Caco-2 (cell line): ENCODE measurements at regions not wholly inside any gene's neighbourhood (a gene's known extent, or its start where the extent isn't known, plus 50 kb on each side); places are given as distances from the start of the nearest gene placed in this dataset.
A peak's percentile ranks its signal among the peaks of the same experiment; 100 is the strongest.
"Not testable (repeated sequence)": the region's sequence is repeated elsewhere in the genome, so short reads cannot be mapped to it uniquely, and the experiment has no call there.

Experiments
- BruUV-seq: library from RNA; stranded (reverse); fragments of 400-500 nt; replicated peaks from 2 replicates; lab custom pipeline; 2021; lab: Mats Ljungman, UMichigan
- CTCF ChIA-PET: fragments of 300-600 bp; sonication (Branson Sonifier 250); formaldehyde crosslinking; loops from one replicate; lab custom pipeline; 2022; ENCODE audit warnings: antibody characterized with exemption; lab: Charles Lee
- POLR2A ChIA-PET: fragments of 300-600 bp; sonication (Branson Sonifier 250); formaldehyde crosslinking; loops from one replicate; lab custom pipeline; 2022; ENCODE audit warnings: antibody characterized with exemption; lab: Charles Lee
- DNase-seq, 2 experiments: peaks; one replicate each; pipeline versions ENCODE4 v3.0.0 to v3.0.0-alpha.2; 2020 to 2022
- H3K27me3 ChIP-seq: replicated peaks from 2 replicates; pipeline ENCODE4 v1.6.0; 2011; ENCODE audit warnings: low read length; ENCODE audit not compliant: control insufficient read depth, insufficient read depth
- H3K36me3 ChIP-seq: 2 replicates; pipeline ENCODE4 v1.5.1; 2011; ENCODE audit warnings: low read length; ENCODE audit not compliant: control insufficient read depth, insufficient read depth
- H3K4me1 ChIP-seq: fragments of 250-450 bp; sonication (Bioruptor Pico); 2 replicates; pipeline ENCODE4 v1.5.1; 2020; ENCODE audit warnings: mild to moderate bottlenecking
- H3K4me3 ChIP-seq: 2 replicates; pipeline ENCODE4 v1.5.1; 2011; ENCODE audit warnings: low read depth, mild to moderate bottlenecking, control low read depth, low read length
- H3K9me3 ChIP-seq: fragments of 250-450 bp; sonication (Bioruptor Pico); 2 replicates; pipeline ENCODE4 v1.5.1; 2020; ENCODE audit warnings: mild to moderate bottlenecking, moderate library complexity
- H3K27ac Mint-ChIP-seq: one replicate; pipeline ENCODE4 v1.8.0; 2022; ENCODE audit warnings: mixed read lengths; ENCODE audit not compliant: unreplicated experiment
- H3K27me3 Mint-ChIP-seq: one replicate; pipeline ENCODE4 v1.8.0; 2022; ENCODE audit warnings: mixed read lengths; ENCODE audit not compliant: insufficient read depth, unreplicated experiment
- H3K36me3 Mint-ChIP-seq: one replicate; pipeline ENCODE4 v1.8.0; 2022; ENCODE audit warnings: mild to moderate bottlenecking, mixed read lengths; ENCODE audit not compliant: insufficient read depth, unreplicated experiment
- H3K4me1 Mint-ChIP-seq: one replicate; pipeline ENCODE4 v1.8.0; 2022; ENCODE audit warnings: low read depth, mixed read lengths; ENCODE audit not compliant: unreplicated experiment
- H3K4me3 Mint-ChIP-seq: one replicate; pipeline ENCODE4 v1.8.0; 2022; ENCODE audit warnings: mild to moderate bottlenecking, moderate library complexity, mixed read lengths; ENCODE audit not compliant: unreplicated experiment
- H3K9me3 Mint-ChIP-seq: one replicate; pipeline ENCODE4 v1.8.0; 2022; ENCODE audit warnings: mixed read lengths; ENCODE audit not compliant: unreplicated experiment
- intact Hi-C: fragments of 100-400 bp; cut with micrococcal nuclease; formaldehyde crosslinking; loops from one replicate; pipeline ENCODE4 v1.10.0; 2022; ENCODE audit not compliant: unreplicated experiment
- TF ChIP-seq, protein P1 (sequence below), 2 experiments: fragments of 200-600 bp in 1 of 2; IDR thresholded peaks; 1 replicate in 1 of 2; 2 replicates in 1 of 2; pipeline versions ENCODE4 v1.5.1 to v1.8.0; 2011 to 2022; ENCODE audit warnings: antibody characterized with exemption in 1 of 2, control low read depth in 1 of 2, inconsistent platforms in 1 of 2, low read depth in 1 of 2, low read length in 1 of 2, mild to moderate bottlenecking in 1 of 2, moderate library complexity in 1 of 2; ENCODE audit not compliant: insufficient read depth in 1 of 2, severe bottlenecking in 1 of 2, unreplicated experiment in 1 of 2

DNA sequence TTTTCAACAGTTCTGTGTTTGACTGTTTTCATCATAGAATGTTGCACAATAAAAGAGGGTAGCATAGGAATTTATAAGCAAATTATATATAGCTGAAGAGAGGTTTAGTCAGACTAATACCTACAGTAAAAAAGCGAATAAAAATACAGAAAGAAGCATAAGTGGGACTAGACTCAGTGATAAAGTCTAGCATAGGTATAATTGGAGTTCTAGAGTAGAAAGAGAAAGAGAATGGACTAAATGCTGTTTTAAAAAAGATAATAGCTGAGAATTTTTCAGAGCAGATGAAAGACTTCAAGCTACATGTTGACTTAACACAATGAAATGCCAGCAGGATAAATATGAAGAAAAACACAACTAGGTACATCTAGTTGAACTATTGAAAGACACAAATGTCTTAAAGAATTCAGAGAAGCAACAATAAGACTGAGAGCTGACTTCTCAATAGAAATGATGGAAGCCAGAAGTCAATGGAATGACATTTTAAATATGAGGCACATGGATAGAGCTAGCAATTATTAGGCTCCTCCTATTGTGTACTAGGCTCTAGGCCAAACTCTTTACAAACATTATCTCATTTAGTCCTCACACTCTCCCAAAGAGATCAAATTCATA is 573.9 kb downstream of the ZNF608 start:
- no peaks in the 10 kb centered on the region for H3K36me3 Mint-ChIP-seq
- POLR2A ChIA-PET, result interaction anchor here (0.5 kb wide), 1 partner anchor 561 kb away, joined by 4 read pairs; no protein-coding TSS in a partner anchor

DNA sequence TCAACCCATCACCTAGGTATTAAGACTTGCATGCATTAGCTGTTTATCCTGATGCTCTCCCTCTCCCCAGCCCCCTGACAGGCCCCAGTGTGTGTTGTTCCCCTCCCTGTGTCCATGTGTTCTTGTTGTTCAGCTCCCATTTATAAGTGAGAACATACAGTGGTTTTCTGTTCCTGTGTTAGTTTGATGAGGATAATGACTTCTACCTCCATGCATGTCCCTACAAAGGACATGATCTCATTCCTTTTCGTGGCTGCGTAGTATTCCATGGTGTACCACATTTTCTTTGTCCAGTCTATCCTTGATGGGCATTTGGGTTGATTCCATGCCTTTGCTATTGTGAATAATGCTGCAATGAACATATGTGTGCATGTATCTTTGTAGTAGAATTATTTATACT is 578.3 kb downstream of the ZNF608 start:
- H3K4me3 Mint-ChIP-seq, CTCF ChIA-PET, BruUV-seq: not testable (repeated sequence)

More for the DNA sequence above, 573.9 kb downstream of the ZNF608 start:
- TF ChIP-seq, protein P1, sequence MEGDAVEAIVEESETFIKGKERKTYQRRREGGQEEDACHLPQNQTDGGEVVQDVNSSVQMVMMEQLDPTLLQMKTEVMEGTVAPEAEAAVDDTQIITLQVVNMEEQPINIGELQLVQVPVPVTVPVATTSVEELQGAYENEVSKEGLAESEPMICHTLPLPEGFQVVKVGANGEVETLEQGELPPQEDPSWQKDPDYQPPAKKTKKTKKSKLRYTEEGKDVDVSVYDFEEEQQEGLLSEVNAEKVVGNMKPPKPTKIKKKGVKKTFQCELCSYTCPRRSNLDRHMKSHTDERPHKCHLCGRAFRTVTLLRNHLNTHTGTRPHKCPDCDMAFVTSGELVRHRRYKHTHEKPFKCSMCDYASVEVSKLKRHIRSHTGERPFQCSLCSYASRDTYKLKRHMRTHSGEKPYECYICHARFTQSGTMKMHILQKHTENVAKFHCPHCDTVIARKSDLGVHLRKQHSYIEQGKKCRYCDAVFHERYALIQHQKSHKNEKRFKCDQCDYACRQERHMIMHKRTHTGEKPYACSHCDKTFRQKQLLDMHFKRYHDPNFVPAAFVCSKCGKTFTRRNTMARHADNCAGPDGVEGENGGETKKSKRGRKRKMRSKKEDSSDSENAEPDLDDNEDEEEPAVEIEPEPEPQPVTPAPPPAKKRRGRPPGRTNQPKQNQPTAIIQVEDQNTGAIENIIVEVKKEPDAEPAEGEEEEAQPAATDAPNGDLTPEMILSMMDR (IDR thresholded peaks at IDR 0.05; ENCODE audit: insufficient read depth in 1 of 2, low read depth in 1 of 2, low read length in 1 of 2, severe bottlenecking in 1 of 2, unreplicated experiment in 1 of 2), result no peak
- intact Hi-C loops, result no loop called here
- CTCF ChIA-PET, result no interaction called here
- BruUV-seq, result no TSS peak
- Histone ChIP-seq H3K4me3 (no peak overlapping the region), H3K36me3 (no peaks in the 10 kb centered on the region; the same call in 1 of the 2 replicates), H3K9me3 (peaks cover 15% of the 10 kb centered on the region), H3K4me1 (no peaks in the 10 kb centered on the region), H3K27me3 (no peaks in the 10 kb centered on the region)
- H3K27me3 Mint-ChIP-seq, result no peaks in the 10 kb centered on the region
- no peaks in the 10 kb centered on the region for H3K4me1 Mint-ChIP-seq
- H3K4me3 Mint-ChIP-seq, result no peak overlapping the region
- peaks cover 37% of the 10 kb centered on the region for H3K9me3 Mint-ChIP-seq
- DNase-seq, result no peak
- no peak overlapping the region for H3K27ac Mint-ChIP-seq

DNA sequence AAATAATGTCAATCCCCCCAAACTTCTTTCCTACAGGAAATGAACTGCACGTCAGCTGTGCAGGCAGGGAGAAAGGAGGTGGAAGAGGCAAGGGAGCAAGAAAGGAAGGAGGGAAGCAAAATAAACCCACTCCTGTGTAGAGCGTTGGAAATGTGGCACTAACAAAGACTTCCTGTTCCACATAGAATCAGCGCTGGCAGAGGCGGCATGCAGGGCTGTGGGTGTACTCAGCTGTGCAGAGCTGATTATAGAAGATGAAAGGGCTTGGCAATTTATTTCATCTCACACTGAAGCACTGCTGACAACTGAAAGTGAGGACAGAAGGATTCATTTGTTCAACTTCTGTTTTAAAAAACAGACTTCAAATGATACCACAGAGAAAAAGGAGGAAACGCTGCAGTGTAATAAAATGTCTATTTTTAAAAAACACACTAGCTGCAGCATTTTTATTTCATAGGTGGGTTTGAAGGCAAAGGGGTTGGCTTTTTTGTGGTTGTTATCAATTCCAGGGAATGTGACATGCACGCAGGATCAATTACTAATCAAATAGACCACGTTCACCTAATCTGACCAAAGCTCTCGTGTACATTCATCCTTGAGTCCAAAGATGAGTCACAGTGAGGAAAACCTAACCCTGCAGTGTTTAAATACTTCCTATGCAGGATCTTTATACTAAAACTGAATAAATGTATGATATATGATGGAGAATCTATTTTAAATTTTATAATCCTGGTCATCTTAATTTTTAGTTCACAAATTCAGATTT is 583.5 kb downstream of the ZNF608 start:
- no peak overlapping the region for H3K4me3 ChIP-seq
- no peaks in the 10 kb centered on the region for H3K9me3 ChIP-seq
- no peak for DNase-seq
- H3K36me3 ChIP-seq, result no peaks in the 10 kb centered on the region
- intact Hi-C loops, result loop anchor here (5.0 kb wide), 1 partner anchor 364 kb away; no protein-coding TSS in a partner anchor
- Mint-ChIP-seq H3K4me1 (peaks cover 17% of the 10 kb centered on the region), H3K27ac (peak overlapping the region; percentile 31), H3K4me3 (peak overlapping the region; percentile 44), H3K9me3 (peaks cover 11% of the 10 kb centered on the region), H3K27me3 (no peaks in the 10 kb centered on the region), H3K36me3 (no peaks in the 10 kb centered on the region)
- no peaks in the 10 kb centered on the region for H3K27me3 ChIP-seq
- TF ChIP-seq, protein P1 (IDR thresholded peaks at IDR 0.05; ENCODE audit: insufficient read depth in 1 of 2, low read depth in 1 of 2, low read length in 1 of 2, severe bottlenecking in 1 of 2, unreplicated experiment in 1 of 2), result no peak
- no TSS peak for BruUV-seq
- peaks cover 17% of the 10 kb centered on the region for H3K4me1 ChIP-seq
- ChIA-PET POLR2A (no interaction called here), CTCF (no interaction called here)

More for the DNA sequence above, 578.3 kb downstream of the ZNF608 start:
- H3K27me3 ChIP-seq, H3K4me1 ChIP-seq, H3K27me3 Mint-ChIP-seq, POLR2A ChIA-PET, H3K36me3 Mint-ChIP-seq, DNase-seq, H3K4me1 Mint-ChIP-seq, H3K36me3 ChIP-seq, intact Hi-C loops, H3K4me3 ChIP-seq, H3K27ac Mint-ChIP-seq: not testable (repeated sequence)
- peaks cover 30% of the 10 kb centered on the region for H3K9me3 Mint-ChIP-seq
- H3K9me3 ChIP-seq, result peaks cover 13% of the 10 kb centered on the region
